ENCODE measurements at regions not wholly inside any gene's neighbourhood (a gene's known extent, or its start where the extent isn't known, plus 50 kb on each side); places are given as distances from the start of the nearest gene placed in this dataset.
A peak's percentile ranks its signal among the peaks of the same experiment; 100 is the strongest.

- H3K4me1 Mint-ChIP-seq, result peaks cover 75% of the 10 kb centered on the region
- peaks cover 11% of the 10 kb centered on the region for H3K9me3 Mint-ChIP-seq
These were observed 109.2 kb upstream of the UBL3 start for GRCh38 chr13:29959603-29960002.

DNA sequence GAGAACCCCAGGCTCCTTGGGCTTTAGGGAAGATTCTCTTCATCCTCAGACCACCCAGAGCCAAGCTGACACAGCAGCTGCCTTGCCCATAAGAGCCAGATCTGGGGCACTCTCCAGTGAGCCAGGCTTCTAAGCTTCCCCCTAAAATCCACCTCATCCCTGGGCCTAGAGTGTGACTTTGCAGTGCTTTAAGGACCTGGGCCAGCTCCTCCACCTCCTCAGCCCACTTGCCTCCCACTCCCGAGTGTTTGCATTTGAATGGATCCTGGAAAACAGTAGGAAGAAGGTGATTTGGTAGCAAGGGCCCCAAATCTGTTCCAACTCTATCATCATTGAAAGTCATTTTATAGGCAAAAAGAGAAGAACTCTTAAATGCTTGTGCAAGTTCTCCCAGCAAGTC, 108.7 kb upstream of the UBL3 start:
- CTCF ChIA-PET, result interaction anchor here (1.0 to 2.1 kb wide), 4 partner anchors 22 to 156 kb away, joined by 3 to 5 read pairs (median 5); no protein-coding TSS in a partner anchor
- peaks cover 8% of the 10 kb centered on the region for H3K27me3 Mint-ChIP-seq (ENCODE audit: low read depth)
- no peaks in the 10 kb centered on the region; the same call in 1 of the 2 replicates for H3K36me3 Mint-ChIP-seq
- POLR2A ChIA-PET, result interaction anchor here (0.6 kb wide), 1 partner anchor 205 kb away, joined by 3 read pairs; no protein-coding TSS in a partner anchor
- no peak overlapping the region for H3K4me3 Mint-ChIP-seq
- peak; percentile 74 for ATAC-seq
- TF ChIP-seq HMGA2 (CRISPR knock-in tag; IDR thresholded peaks at IDR 0.05) (no peak), TP53 (CRISPR knock-in tag; IDR thresholded peaks at IDR 0.05) (no peak), ZNF671 (CRISPR knock-in tag; IDR thresholded peaks at IDR 0.05) (no peak), PREB (CRISPR knock-in tag; IDR thresholded peaks at IDR 0.05; ENCODE audit: borderline replicate concordance) (no peak), NFYB (CRISPR knock-in tag; conservative IDR thresholded peaks at IDR 0.05; ENCODE audit: low read depth) (no peak), ZNF138 (CRISPR knock-in tag; conservative IDR thresholded peaks at IDR 0.05) (no peak), PRDM15 (CRISPR knock-in tag; IDR thresholded peaks at IDR 0.05) (no peak), RORB (CRISPR knock-in tag; IDR thresholded peaks at IDR 0.05) (no peak), ZNF416 (CRISPR knock-in tag; IDR thresholded peaks at IDR 0.05) (no peak), CREM (CRISPR knock-in tag; IDR thresholded peaks at IDR 0.05) (no peak), NR3C1 (CRISPR knock-in tag; conservative IDR thresholded peaks at IDR 0.05; ENCODE audit: low read depth) (no peak)
- TF ChIP-seq, protein P1, sequence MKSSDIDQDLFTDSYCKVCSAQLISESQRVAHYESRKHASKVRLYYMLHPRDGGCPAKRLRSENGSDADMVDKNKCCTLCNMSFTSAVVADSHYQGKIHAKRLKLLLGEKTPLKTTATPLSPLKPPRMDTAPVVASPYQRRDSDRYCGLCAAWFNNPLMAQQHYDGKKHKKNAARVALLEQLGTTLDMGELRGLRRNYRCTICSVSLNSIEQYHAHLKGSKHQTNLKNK (CRISPR knock-in tag; IDR thresholded peaks at IDR 0.05), result no peak
- DNase-seq (ENCODE audit: low spot score), result no peak
- peaks cover 7% of the 10 kb centered on the region for H3K9me3 Mint-ChIP-seq
- H3K4me1 Mint-ChIP-seq, result peaks cover 73% of the 10 kb centered on the region
- H3K27ac Mint-ChIP-seq, result no peak overlapping the region

More at GRCh38 chr13:29959603-29960002, 109.2 kb upstream of the UBL3 start:
- ChIA-PET POLR2A (interaction anchor here (0.6 kb wide), 1 partner anchor 205 kb away, joined by 3 read pairs; no protein-coding TSS in a partner anchor), CTCF (interaction anchor here (1.0 to 2.1 kb wide), 4 partner anchors 23 to 155 kb away, joined by 3 to 5 read pairs (median 5); no protein-coding TSS in a partner anchor)
- no peaks in the 10 kb centered on the region; the same call in 1 of the 2 replicates for H3K36me3 Mint-ChIP-seq
- ATAC-seq, result no peak
- no peak overlapping the region for H3K27ac Mint-ChIP-seq
- DNase-seq (ENCODE audit: low spot score), result no peak
- no peak overlapping the region for H3K4me3 Mint-ChIP-seq
- TF ChIP-seq, protein P2, sequence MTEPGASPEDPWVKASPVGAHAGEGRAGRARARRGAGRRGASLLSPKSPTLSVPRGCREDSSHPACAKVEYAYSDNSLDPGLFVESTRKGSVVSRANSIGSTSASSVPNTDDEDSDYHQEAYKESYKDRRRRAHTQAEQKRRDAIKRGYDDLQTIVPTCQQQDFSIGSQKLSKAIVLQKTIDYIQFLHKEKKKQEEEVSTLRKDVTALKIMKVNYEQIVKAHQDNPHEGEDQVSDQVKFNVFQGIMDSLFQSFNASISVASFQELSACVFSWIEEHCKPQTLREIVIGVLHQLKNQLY (CRISPR knock-in tag; IDR thresholded peaks at IDR 0.05), result no peak
- TF ChIP-seq MXD4 (CRISPR knock-in tag; IDR thresholded peaks at IDR 0.05; ENCODE audit: borderline replicate concordance) (no peak), PRDM15 (CRISPR knock-in tag; IDR thresholded peaks at IDR 0.05) (no peak), FOXJ3 (CRISPR knock-in tag; IDR thresholded peaks at IDR 0.05; ENCODE audit: borderline replicate concordance) (no peak)
- peaks cover 8% of the 10 kb centered on the region for H3K27me3 Mint-ChIP-seq (ENCODE audit: low read depth)
